Astrocyte (in vitro differentiated cells and primary cell): ENCODE measurements at regions not wholly inside any gene's neighbourhood (a gene's known extent, or its start where the extent isn't known, plus 50 kb on each side); places are given as distances from the start of the nearest gene placed in this dataset.

ENCODE experiments used
- DNase-seq: peaks from one replicate; pipeline ENCODE4 v3.0.0-alpha.2; 2010; ENCODE audit warnings: low read depth
- FAIRE-seq: peaks from 2 replicates; lab custom pipeline; 2011; peaks lifted over from hg19 to GRCh38; lab: Jason Lieb, UNC
- H2AFZ ChIP-seq: 2 replicates; pipeline ENCODE4 v1.6.0; 2012; ENCODE audit warnings: low read depth, low read length, inconsistent platforms
- H3K27ac ChIP-seq: 2 replicates; pipeline ENCODE4 v1.5.1; 2011; ENCODE audit warnings: low read depth, low read length, inconsistent platforms
- H3K27me3 ChIP-seq: 2 replicates; pipeline ENCODE4 v1.6.0; 2011; ENCODE audit warnings: low read length, inconsistent platforms; ENCODE audit not compliant: insufficient read depth
- H3K36me3 ChIP-seq: 2 replicates; pipeline ENCODE4 v1.5.1; 2011; ENCODE audit warnings: low read length, inconsistent platforms; ENCODE audit not compliant: insufficient read depth
- H3K4me1 ChIP-seq: 2 replicates; pipeline ENCODE4 v1.5.1; 2011; ENCODE audit warnings: low read length, inconsistent platforms; ENCODE audit not compliant: insufficient read depth
- H3K4me2 ChIP-seq: 2 replicates; pipeline ENCODE4 v1.6.0; 2012; ENCODE audit warnings: low read length, inconsistent platforms
- H3K4me3 ChIP-seq: 2 replicates; pipeline ENCODE4 v1.5.1; 2011; ENCODE audit warnings: low read depth, mild to moderate bottlenecking, low read length, inconsistent platforms; ENCODE audit not compliant: insufficient read depth
- H3K79me2 ChIP-seq: 2 replicates; pipeline ENCODE4 v1.6.0; 2012; ENCODE audit warnings: mild to moderate bottlenecking, low read length, inconsistent platforms; ENCODE audit not compliant: insufficient read depth
- H3K9ac ChIP-seq: 2 replicates; pipeline ENCODE4 v1.6.0; 2012; ENCODE audit warnings: mild to moderate bottlenecking, low read length, inconsistent platforms
- H3K9me3 ChIP-seq: 2 replicates; pipeline ENCODE4 v1.5.1; 2012; ENCODE audit warnings: low read depth, mild to moderate bottlenecking, low read length, inconsistent platforms; ENCODE audit not compliant: insufficient read depth
- H4K20me1 ChIP-seq: 2 replicates; pipeline ENCODE4 v1.6.0; 2012; ENCODE audit warnings: low read length, inconsistent platforms; ENCODE audit not compliant: insufficient read depth
- H3K27ac Mint-ChIP-seq: one replicate; pipeline ENCODE4 v1.8.0; 2021; ENCODE audit warnings: mild to moderate bottlenecking, mixed read lengths; ENCODE audit not compliant: unreplicated experiment
- H3K27me3 Mint-ChIP-seq: one replicate; pipeline ENCODE4 v1.8.0; 2021; ENCODE audit warnings: low read depth, mixed read lengths; ENCODE audit not compliant: unreplicated experiment
- H3K36me3 Mint-ChIP-seq: one replicate; pipeline ENCODE4 v1.8.0; 2021; ENCODE audit warnings: low read depth, mixed read lengths; ENCODE audit not compliant: unreplicated experiment
- H3K4me1 Mint-ChIP-seq: one replicate; pipeline ENCODE4 v1.8.0; 2021; ENCODE audit warnings: low read depth, mixed read lengths; ENCODE audit not compliant: unreplicated experiment
- H3K4me3 Mint-ChIP-seq: one replicate; pipeline ENCODE4 v1.8.0; 2021; ENCODE audit warnings: mild to moderate bottlenecking, moderate library complexity, mixed read lengths; ENCODE audit not compliant: unreplicated experiment
- H3K9me3 Mint-ChIP-seq: one replicate; pipeline ENCODE4 v1.8.0; 2021; ENCODE audit warnings: mild to moderate bottlenecking, mixed read lengths; ENCODE audit not compliant: unreplicated experiment
- EZH2 ChIP-seq: IDR thresholded peaks from 2 replicates; pipeline ENCODE4 v1.6.1; 2012; ENCODE audit warnings: mild to moderate bottlenecking, low read length, inconsistent platforms; ENCODE audit not compliant: insufficient read depth
- TF ChIP-seq, protein P1 (sequence below): IDR thresholded peaks from 2 replicates; pipeline ENCODE4 v1.5.1; 2011; ENCODE audit warnings: low read depth, mild to moderate bottlenecking, inconsistent platforms, low read length, moderate library complexity; ENCODE audit not compliant: insufficient read depth

DNA sequence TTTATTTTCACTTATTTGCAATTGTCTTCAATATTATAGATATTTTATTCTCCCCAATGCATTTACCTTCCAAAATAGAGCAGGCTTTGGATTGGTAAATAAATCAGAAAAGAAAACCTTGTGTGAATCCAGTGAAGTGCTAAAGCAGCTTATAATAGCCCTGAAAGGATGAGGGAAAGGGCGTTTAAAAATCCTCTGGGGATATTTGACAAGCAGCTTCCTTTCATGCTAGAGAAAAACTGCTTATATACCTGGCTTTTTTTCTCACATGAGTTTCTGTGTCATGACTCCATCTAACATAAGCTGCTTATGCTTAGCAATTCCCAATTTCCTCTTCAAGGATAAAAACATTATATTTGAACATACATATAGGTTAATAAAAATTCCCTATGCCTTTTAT, 221.6 kb upstream of the SEMA3E start:
- Mint-ChIP-seq H3K36me3 (no peaks in the 10 kb centered on the region), H3K27ac (no peak overlapping the region), H3K9me3 (no peaks in the 10 kb centered on the region), H3K4me3 (no peak overlapping the region), H3K4me1 (no peaks in the 10 kb centered on the region), H3K27me3 (no peaks in the 10 kb centered on the region)
- Histone ChIP-seq H3K9ac (no peak overlapping the region), H3K4me1 (no peaks in the 10 kb centered on the region), H3K79me2 (no peaks in the 10 kb centered on the region), H4K20me1 (no peaks in the 10 kb centered on the region), H3K9me3 (no peaks in the 10 kb centered on the region), H3K27ac (no peak overlapping the region), H3K27me3 (no peaks in the 10 kb centered on the region), H3K4me2 (no peak overlapping the region), H2AFZ (no peak overlapping the region), H3K4me3 (no peak overlapping the region), H3K36me3 (no peaks in the 10 kb centered on the region)
- no peak for FAIRE-seq
- TF ChIP-seq EZH2, result no peak
- no peak for DNase-seq

DNA sequence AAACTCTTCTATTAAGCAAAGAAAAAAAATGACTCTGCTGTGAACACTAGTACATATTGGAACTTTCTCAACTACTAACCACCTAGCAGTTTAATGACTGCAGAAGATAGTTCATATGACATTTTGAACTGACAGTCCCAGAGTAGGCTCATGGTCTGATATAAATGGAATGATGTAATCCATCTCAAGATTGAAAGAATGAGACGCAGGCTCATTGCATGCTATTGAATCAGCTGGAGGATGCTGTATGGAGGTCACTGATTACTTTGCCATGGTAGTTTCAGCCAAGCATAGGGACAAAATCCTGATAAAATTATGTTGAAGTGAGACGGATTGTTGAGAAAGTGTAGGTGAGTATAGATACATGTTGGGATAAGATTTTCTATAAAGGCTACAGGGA, 217.6 kb upstream of the SEMA3E start:
- Mint-ChIP-seq H3K27ac (no peak overlapping the region), H3K36me3 (no peaks in the 10 kb centered on the region), H3K9me3 (no peaks in the 10 kb centered on the region), H3K27me3 (no peaks in the 10 kb centered on the region), H3K4me3 (no peak overlapping the region), H3K4me1 (no peaks in the 10 kb centered on the region)
- Histone ChIP-seq H3K9me3 (no peaks in the 10 kb centered on the region), H3K36me3 (no peaks in the 10 kb centered on the region), H3K27ac (no peak overlapping the region), H4K20me1 (no peaks in the 10 kb centered on the region), H3K4me3 (no peak overlapping the region), H3K27me3 (no peaks in the 10 kb centered on the region), H3K4me2 (no peak overlapping the region), H3K9ac (no peak overlapping the region), H3K79me2 (no peaks in the 10 kb centered on the region), H3K4me1 (no peaks in the 10 kb centered on the region), H2AFZ (no peak overlapping the region)
- DNase-seq (no peak), FAIRE-seq (peak; percentile 13)
- TF ChIP-seq, protein P1, sequence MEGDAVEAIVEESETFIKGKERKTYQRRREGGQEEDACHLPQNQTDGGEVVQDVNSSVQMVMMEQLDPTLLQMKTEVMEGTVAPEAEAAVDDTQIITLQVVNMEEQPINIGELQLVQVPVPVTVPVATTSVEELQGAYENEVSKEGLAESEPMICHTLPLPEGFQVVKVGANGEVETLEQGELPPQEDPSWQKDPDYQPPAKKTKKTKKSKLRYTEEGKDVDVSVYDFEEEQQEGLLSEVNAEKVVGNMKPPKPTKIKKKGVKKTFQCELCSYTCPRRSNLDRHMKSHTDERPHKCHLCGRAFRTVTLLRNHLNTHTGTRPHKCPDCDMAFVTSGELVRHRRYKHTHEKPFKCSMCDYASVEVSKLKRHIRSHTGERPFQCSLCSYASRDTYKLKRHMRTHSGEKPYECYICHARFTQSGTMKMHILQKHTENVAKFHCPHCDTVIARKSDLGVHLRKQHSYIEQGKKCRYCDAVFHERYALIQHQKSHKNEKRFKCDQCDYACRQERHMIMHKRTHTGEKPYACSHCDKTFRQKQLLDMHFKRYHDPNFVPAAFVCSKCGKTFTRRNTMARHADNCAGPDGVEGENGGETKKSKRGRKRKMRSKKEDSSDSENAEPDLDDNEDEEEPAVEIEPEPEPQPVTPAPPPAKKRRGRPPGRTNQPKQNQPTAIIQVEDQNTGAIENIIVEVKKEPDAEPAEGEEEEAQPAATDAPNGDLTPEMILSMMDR, result no peak
- no peak for TF ChIP-seq EZH2

DNA sequence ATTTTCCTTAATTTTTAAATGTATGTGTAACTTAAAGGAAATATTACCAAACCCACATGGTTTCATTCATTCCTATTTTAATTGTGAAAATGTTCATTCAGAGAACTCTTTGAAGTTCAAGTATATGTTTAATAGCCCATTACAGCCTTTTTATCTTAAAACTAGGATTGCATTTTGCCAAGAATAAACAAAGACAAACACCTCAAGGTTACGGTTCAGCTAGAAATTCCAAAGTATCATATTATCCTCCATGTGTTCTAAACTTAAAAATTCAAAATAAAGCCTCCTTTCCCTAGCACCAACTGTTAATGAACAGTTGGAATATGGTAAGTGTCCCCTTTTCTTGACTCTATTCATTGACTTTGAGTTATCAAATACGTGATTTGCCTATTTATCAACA, 215.6 kb upstream of the SEMA3E start:
- Histone ChIP-seq H3K27me3 (no peaks in the 10 kb centered on the region), H3K27ac (no peak overlapping the region), H3K36me3 (no peaks in the 10 kb centered on the region), H3K79me2 (no peaks in the 10 kb centered on the region), H4K20me1 (no peaks in the 10 kb centered on the region), H3K4me3 (no peak overlapping the region), H3K9me3 (no peaks in the 10 kb centered on the region), H3K4me1 (no peaks in the 10 kb centered on the region), H3K9ac (no peak overlapping the region), H3K4me2 (no peak overlapping the region), H2AFZ (no peak overlapping the region)
- Mint-ChIP-seq H3K36me3 (no peaks in the 10 kb centered on the region), H3K27me3 (no peaks in the 10 kb centered on the region), H3K4me3 (no peak overlapping the region), H3K9me3 (no peaks in the 10 kb centered on the region), H3K4me1 (no peaks in the 10 kb centered on the region), H3K27ac (no peak overlapping the region)
- FAIRE-seq (no peak), DNase-seq (no peak)
- TF ChIP-seq EZH2, result no peak
- TF ChIP-seq, protein P1, result no peak
